Ecto neural progenitor cell (in vitro differentiated cells): ENCODE measurements at regions not wholly inside any gene's neighbourhood (a gene's known extent, or its start where the extent isn't known, plus 50 kb on each side); places are given as distances from the start of the nearest gene placed in this dataset.
A peak's percentile ranks its signal among the peaks of the same experiment; 100 is the strongest.
"Not testable (repeated sequence)": the region's sequence is repeated elsewhere in the genome, so short reads cannot be mapped to it uniquely, and the experiment has no call there.

Experiments used
- DNase-seq: peaks from one replicate; pipeline ENCODE4 v3.0.0-alpha.2; 2018; ENCODE audit warnings: low spot score

GRCh38 chr19:41495589-41495988 is 52.6 kb downstream of the ERICH4 start:
- no peak for DNase-seq

GRCh38 chr19:41499899-41500298 is 56.9 kb downstream of the ERICH4 start:
- no peak for DNase-seq

GRCh38 chr19:41500443-41500842 is 57.5 kb downstream of the ERICH4 start:
- DNase-seq, result no peak

GRCh38 chr19:41501854-41502253 is 58.9 kb downstream of the ERICH4 start:
- no peak for DNase-seq

GRCh38 chr19:41505105-41505504 is 62.1 kb downstream of the ERICH4 start:
- no peak for DNase-seq

- no peak for DNase-seq
Observed at GRCh38 chr19:41510484-41510883, 65.5 kb upstream of the CEACAM21 start.

- DNase-seq, result no peak
Observed at GRCh38 chr19:41511628-41512027, 64.3 kb upstream of the CEACAM21 start.

- DNase-seq, result no peak
Observed at GRCh38 chr19:41515015-41515652, 60.8 kb upstream of the CEACAM21 start.

GRCh38 chr19:41516292-41517171 is 59.4 kb upstream of the CEACAM21 start:
- not testable (repeated sequence) for DNase-seq

- DNase-seq, result no peak
Observed at GRCh38 chr19:41518141-41518540, 57.8 kb upstream of the CEACAM21 start.

- not testable (repeated sequence) for DNase-seq
Observed at GRCh38 chr19:41521138-41521930, 54.6 kb upstream of the CEACAM21 start.

- DNase-seq, result peak; percentile 60
Observed at GRCh38 chr19:41521931-41522555, 53.9 kb upstream of the CEACAM21 start.

- no peak for DNase-seq
Observed at GRCh38 chr19:41525989-41526388, 50.0 kb upstream of the CEACAM21 start.
